Tibial nerve (tissue), 4 donors: ENCODE measurements at regions not wholly inside any gene's neighbourhood (a gene's known extent, or its start where the extent isn't known, plus 50 kb on each side); places are given as distances from the start of the nearest gene placed in this dataset.

Experiments used
- DNase-seq, 2 donors: peaks; one replicate each; pipeline ENCODE4 v3.0.0-alpha.2; 2019; ENCODE audit warnings: low spot score in 2 of 2
- H3K27ac ChIP-seq, 4 donors: fragments of 200-600 bp; sonication (generic) in 3 of 4; one replicate each; pipeline ENCODE4 v1.5.1; 2017 to 2019; ENCODE audit warnings: mild to moderate bottlenecking in 1 of 4
- H3K27me3 ChIP-seq, 2 donors: fragments of 200-600 bp; sonication (generic) in 1 of 2; one replicate each; pipeline versions ENCODE4 v1.5.1 to v1.6.0; 2017 to 2019
- H3K36me3 ChIP-seq, 3 donors: fragments of 200-600 bp; sonication (generic); one replicate each; pipeline ENCODE4 v1.5.1; 2018 to 2019
- H3K4me1 ChIP-seq, 4 donors: fragments of 200-600 bp; sonication (generic) in 3 of 4; one replicate each; pipeline ENCODE4 v1.5.1; 2017 to 2019
- H3K4me3 ChIP-seq, 4 donors: fragments of 200-600 bp; sonication (generic) in 3 of 4; one replicate each; pipeline ENCODE4 v1.5.1; 2017 to 2019; ENCODE audit warnings: mild to moderate bottlenecking in 1 of 4, moderate library complexity in 1 of 4
- H3K9me3 ChIP-seq, 4 donors: fragments of 200-600 bp; sonication (generic) in 3 of 4; one replicate each; pipeline ENCODE4 v1.5.1; 2017 to 2019
- EP300 ChIP-seq, 2 donors: sonication (generic); formaldehyde crosslinking; IDR thresholded peaks; one replicate each; pipeline ENCODE4 v1.6.1; 2017; ENCODE audit warnings: antibody characterized with exemption in 2 of 2, mild to moderate bottlenecking in 1 of 2
- POLR2A ChIP-seq, 2 donors: fragments of 450-650 bp; IDR thresholded peaks; one replicate each; pipeline ENCODE4 v1.6.1; 2017; ENCODE audit warnings: antibody characterized with exemption in 2 of 2, mild to moderate bottlenecking in 2 of 2, moderate library complexity in 2 of 2
- WGBS, 2 donors: methylation state at CpG; one replicate each; pipeline ENCODE4 v1.1.5; 2018; 5-methylcytosine and 5-hydroxymethylcytosine counted together
- TF ChIP-seq, protein P1 (sequence below), 5 experiments: fragments of 200-600 bp in 3 of 5; fragments of 450-650 bp in 2 of 5; sonication (generic) in 3 of 5; IDR thresholded peaks; one replicate each; pipeline ENCODE4 v1.5.1; 2016 to 2019; ENCODE audit warnings: antibody characterized with exemption in 5 of 5, mild to moderate bottlenecking in 3 of 5, moderate library complexity in 2 of 5

DNA sequence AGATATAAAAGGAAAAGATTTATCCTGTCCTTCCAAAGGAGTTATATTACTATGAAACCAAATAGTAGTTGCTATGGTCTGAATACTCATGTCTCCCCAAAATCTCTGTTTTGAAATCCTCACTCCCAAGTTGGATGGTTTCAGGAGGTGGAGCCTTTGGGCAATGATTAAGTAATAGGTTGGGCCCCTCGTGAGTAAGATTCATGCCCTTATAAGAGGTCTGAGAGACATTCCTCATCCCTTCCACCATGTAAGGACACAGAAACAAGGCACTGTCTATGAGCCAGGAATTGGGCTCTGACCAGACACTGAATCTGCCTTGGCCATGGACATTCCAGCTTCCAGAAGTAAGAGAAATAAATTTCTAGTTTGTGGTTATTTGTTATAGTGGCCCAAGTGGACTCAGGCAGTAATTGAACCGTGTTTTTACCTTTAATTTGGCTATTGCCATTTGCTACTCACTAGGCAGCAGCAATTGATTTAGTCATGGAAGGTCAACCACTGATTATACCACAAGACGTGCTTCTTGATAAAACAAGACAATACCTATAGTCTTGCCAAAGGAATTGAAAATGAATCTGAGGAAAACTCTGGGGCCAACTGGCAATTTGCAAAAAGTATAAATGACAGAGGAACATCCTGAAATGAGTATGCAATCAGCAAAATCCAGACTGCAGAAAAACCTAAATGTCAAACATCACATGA, 717.4 kb upstream of the SPRY2 start:
- Histone ChIP-seq H3K36me3 (no peaks in the 10 kb centered on the region), H3K27ac (no peak overlapping the region), H3K4me3 (no peak overlapping the region), H3K4me1 (no peaks in the 10 kb centered on the region), H3K27me3 (no peaks in the 10 kb centered on the region), H3K9me3 (no peaks in the 10 kb centered on the region)
- WGBS, 2 donors, result 58% methylated on average over 3 of the region's 3 CpGs
- TF ChIP-seq POLR2A (IDR thresholded peaks at IDR 0.05) (no peak), EP300 (IDR thresholded peaks at IDR 0.05) (no peak)
- TF ChIP-seq, protein P1, sequence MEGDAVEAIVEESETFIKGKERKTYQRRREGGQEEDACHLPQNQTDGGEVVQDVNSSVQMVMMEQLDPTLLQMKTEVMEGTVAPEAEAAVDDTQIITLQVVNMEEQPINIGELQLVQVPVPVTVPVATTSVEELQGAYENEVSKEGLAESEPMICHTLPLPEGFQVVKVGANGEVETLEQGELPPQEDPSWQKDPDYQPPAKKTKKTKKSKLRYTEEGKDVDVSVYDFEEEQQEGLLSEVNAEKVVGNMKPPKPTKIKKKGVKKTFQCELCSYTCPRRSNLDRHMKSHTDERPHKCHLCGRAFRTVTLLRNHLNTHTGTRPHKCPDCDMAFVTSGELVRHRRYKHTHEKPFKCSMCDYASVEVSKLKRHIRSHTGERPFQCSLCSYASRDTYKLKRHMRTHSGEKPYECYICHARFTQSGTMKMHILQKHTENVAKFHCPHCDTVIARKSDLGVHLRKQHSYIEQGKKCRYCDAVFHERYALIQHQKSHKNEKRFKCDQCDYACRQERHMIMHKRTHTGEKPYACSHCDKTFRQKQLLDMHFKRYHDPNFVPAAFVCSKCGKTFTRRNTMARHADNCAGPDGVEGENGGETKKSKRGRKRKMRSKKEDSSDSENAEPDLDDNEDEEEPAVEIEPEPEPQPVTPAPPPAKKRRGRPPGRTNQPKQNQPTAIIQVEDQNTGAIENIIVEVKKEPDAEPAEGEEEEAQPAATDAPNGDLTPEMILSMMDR (IDR thresholded peaks at IDR 0.05), result no peak
- no peak for DNase-seq

DNA sequence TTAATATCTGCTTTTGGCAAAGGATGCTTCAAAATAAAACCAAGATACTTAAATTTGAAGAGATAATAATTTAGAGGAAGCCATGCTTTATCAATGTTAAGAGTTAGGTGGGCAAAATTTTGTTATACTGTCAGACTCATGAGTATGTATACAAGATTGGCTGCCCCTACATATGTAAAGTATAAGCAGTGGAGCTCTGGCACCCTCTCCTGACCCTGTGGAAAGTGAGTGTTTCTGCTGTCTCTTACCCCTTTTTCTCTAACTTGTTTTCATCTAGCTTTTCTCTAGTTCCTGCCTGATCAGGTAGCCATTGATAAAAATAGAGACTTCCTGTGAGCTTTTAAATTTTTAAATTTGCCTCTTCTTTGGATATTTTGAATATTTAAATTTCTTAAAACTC, 710.9 kb upstream of the SPRY2 start:
- Histone ChIP-seq H3K36me3 (no peaks in the 10 kb centered on the region), H3K4me1 (no peaks in the 10 kb centered on the region), H3K9me3 (no peaks in the 10 kb centered on the region), H3K27ac (no peak overlapping the region), H3K4me3 (no peak overlapping the region), H3K27me3 (no peaks in the 10 kb centered on the region)
- DNase-seq, result no peak
- no peak for TF ChIP-seq POLR2A (IDR thresholded peaks at IDR 0.05)
- TF ChIP-seq EP300 (IDR thresholded peaks at IDR 0.05), result no peak
- TF ChIP-seq, protein P1 (IDR thresholded peaks at IDR 0.05), result no peak

DNA sequence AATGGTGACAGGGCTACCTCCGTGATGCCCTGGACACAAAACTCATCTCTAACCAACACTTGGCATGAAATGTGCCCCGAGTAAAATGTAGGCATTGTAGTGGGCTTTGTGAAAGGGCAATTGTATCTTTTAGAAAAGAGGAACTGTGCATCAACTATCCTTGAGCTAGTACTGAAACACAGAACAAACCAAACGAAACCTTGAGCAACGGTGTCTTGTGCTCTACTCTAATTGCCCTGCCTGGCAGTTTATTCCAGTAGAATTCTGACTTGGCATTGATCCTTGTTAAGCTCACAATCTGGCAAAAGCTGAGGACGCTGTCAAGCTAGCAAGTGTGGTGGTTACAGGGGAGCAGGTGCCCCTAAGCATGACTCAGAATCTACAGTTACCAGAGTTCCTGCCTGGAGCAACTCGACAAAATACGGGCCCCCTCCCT, 707.1 kb upstream of the SPRY2 start:
- Histone ChIP-seq H3K4me3 (no peak overlapping the region), H3K27ac (no peak overlapping the region), H3K9me3 (no peaks in the 10 kb centered on the region), H3K4me1 (no peaks in the 10 kb centered on the region), H3K36me3 (no peaks in the 10 kb centered on the region), H3K27me3 (no peaks in the 10 kb centered on the region)
- TF ChIP-seq, protein P1 (IDR thresholded peaks at IDR 0.05), result no peak
- no peak for TF ChIP-seq POLR2A (IDR thresholded peaks at IDR 0.05)
- no peak for TF ChIP-seq EP300 (IDR thresholded peaks at IDR 0.05)
- DNase-seq, result no peak
- 57 to 64% methylated on average over 7 of the region's 7 CpGs for WGBS, 2 donors

DNA sequence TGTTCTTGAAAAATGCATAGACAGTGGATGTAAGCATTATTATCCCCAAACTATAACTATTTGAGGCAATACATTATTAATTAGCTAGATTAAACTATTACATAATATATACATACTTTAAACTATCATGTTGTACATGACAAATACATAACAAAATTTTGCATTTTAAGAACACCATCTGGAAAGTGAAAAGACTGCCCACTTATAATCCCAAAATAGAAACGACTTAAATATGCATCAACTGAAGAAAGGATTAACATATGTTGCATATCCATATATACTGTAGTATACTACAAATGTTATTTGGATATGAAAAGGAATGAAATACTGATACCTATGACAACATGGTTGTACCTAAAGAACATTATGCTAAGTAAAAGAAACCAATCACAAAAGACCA, 700.8 kb upstream of the SPRY2 start:
- Histone ChIP-seq H3K4me3 (no peak overlapping the region), H3K27ac (no peak overlapping the region), H3K9me3 (peaks cover 0 to 4% (median 0%) of the 10 kb centered on the region in 4 donors), H3K27me3 (no peaks in the 10 kb centered on the region), H3K4me1 (no peaks in the 10 kb centered on the region), H3K36me3 (no peaks in the 10 kb centered on the region)
- TF ChIP-seq EP300 (IDR thresholded peaks at IDR 0.05), result no peak
- TF ChIP-seq, protein P1 (IDR thresholded peaks at IDR 0.05), result no peak
- TF ChIP-seq POLR2A (IDR thresholded peaks at IDR 0.05), result no peak
- 69 to 82% methylated on average over 1 of the region's 1 CpG for WGBS, 2 donors
- no peak for DNase-seq

DNA sequence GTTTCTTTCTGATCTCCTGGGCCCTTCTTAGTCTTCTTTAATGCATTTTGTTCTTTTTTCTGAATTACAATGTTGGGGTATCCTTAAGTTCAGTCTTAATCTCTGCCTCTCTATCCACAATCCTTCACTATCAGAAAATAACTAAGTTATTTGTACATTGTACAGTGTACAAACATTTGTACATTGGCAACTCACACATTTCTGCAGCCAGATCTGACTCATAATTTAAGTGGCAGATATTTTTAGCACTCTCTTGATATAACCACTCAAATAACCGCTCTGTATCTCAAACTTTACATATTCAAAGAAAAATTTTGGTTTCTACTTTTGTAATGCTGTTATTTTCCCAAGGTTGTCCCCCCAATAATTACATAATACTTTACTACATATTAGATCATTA, 691.1 kb upstream of the SPRY2 start:
- H3K27me3 ChIP-seq, result no peaks in the 10 kb centered on the region
- no peaks in the 10 kb centered on the region for H3K9me3 ChIP-seq
- no peak overlapping the region for H3K4me3 ChIP-seq
- 68 to 83% methylated on average over 1 of the region's 1 CpG for WGBS, 2 donors
- H3K36me3 ChIP-seq, result no peaks in the 10 kb centered on the region
- no peak for DNase-seq
- no peaks in the 10 kb centered on the region for H3K4me1 ChIP-seq
- no peak for TF ChIP-seq POLR2A (IDR thresholded peaks at IDR 0.05)
- TF ChIP-seq, protein P1 (IDR thresholded peaks at IDR 0.05), result no peak
- TF ChIP-seq EP300 (IDR thresholded peaks at IDR 0.05), result no peak
- no peak overlapping the region for H3K27ac ChIP-seq
